Superior temporal gyrus (tissue), 1 donor: ENCODE measurements at regions not wholly inside any gene's neighbourhood (a gene's known extent, or its start where the extent isn't known, plus 50 kb on each side); places are given as distances from the start of the nearest gene placed in this dataset.
"Not testable (repeated sequence)": the region's sequence is repeated elsewhere in the genome, so short reads cannot be mapped to it uniquely, and the experiment has no call there.

ENCODE experiments used
- DNase-seq: peaks from one replicate; pipeline ENCODE4 v3.0.0-alpha.2; 2016; ENCODE audit errors: extremely low spot score

DNA sequence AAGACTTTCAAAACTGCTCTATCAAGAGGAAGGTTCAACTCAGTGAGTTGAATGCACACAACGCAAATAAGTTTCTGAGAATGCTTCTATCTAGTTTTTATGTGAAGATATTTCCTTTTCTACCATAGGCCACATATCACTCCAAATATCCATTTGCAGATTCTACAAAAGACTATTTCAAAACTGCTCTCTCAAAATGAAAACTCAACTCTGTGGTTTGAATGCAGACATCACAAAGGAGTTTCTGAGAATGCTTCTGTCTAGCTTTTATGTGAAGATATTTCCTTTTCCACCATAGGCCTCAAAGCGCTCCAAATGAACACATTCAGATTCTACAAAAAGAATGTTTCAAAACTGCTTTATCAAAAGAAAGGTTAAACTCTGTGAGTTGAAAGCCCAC is 1093.1 kb upstream of the DEFB115 start:
- not testable (repeated sequence) for DNase-seq

DNA sequence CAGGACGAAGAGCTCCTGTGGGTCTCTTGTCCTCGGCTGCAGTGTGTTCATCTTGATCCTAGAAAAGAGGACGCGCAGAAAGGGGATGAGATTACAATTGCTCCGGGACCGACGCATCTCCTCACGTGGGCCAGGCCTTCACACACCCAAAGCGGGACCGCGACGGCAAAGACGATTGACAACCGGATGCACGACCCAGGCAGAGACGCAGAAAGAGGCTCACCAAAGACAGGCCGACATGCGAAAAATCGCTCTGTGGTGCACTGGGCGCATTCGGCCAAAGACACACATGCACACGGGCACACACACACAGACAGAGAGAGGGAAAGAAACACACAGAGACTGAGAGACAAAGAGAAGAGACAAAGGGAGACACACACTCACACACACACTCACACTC is 1089.9 kb upstream of the DEFB115 start:
- DNase-seq, result no peak

GRCh38 chr20:30168025-30168799 is 1089.3 kb upstream of the DEFB115 start:
- no peak for DNase-seq

GRCh38 chr20:30168800-30169138 is 1088.7 kb upstream of the DEFB115 start:
- no peak for DNase-seq

DNA sequence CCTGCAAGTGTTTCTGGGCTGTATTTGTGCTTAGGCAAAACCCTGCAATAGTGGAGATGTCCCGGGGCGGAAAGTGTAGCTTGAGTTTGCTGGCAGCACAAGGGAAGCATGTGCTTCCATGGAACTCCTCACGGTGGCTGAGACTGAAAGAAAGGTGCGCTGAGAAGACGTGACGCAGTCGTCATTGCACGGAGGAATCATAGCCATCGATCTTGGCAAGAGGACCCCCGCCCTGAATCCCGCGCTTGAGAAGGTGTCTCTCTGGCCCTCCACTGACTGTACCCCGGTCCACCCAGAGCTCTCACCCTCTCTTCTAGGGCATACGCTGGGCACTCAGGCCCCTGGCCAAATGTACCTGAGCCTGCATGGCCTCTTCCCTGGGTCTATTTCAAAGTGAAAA is 1081.8 kb upstream of the DEFB115 start:
- no peak for DNase-seq

DNA sequence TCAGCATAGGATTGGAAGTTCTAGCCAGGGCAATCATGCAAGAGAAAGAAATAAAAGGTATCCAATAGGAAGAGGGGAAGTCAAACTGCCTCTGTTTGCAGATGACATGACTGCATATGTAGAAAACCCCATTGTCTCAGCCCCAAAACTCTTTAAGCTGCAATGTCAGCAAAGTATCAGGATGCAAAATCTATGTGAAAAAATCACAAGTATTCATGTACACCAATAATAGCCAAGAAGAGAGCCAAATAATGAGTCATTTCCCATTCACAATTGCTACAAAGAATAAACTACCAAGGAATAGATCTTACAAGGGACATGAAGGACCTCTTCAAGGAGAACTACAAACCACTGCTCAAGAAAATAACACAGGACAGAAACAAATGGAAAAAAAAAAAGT is 1074.3 kb upstream of the DEFB115 start:
- DNase-seq, result not testable (repeated sequence)

GRCh38 chr20:30191785-30192184 is 1065.7 kb upstream of the DEFB115 start:
- not testable (repeated sequence) for DNase-seq

DNA sequence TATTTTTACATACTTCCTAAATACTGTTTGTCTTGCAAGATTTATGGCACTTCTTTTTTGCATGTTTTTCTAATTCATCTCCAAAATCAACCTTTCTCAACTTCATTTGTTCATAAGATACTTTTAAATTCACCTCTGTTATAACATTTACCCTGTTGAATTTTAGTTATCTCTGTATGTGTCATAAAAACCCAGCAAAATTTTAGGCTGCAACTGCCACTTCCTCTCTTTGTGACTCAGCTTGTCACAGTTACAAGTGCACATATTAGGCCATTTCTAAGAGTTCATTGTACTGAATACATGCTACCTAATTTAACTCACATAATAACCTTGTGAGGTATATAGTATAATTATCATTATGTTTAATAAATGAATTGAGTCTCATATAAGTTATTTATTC is 1023.0 kb upstream of the DEFB115 start:
- not testable (repeated sequence) for DNase-seq

DNA sequence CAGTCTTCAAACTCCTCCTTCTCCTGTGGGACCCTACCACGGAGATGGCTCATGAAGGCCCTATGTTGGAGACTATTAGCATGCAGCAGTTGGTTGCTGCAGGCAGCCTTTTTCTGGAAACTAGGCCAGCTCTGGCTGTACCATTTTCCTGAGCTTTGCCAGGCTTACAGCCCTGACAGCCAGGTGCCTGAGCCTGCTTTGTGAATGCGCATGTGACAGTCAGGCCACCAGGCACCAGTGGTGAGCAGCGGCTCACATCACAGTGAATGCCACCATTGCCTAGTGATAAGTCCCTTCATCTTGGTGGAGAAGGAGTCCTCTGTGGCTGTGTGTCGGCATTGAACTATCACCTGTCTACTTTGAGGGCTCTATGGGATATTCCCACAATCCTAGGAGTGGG is 982.4 kb upstream of the DEFB115 start:
- DNase-seq, result not testable (repeated sequence)

GRCh38 chr20:30281584-30282197 is 975.8 kb upstream of the DEFB115 start:
- no peak for DNase-seq

GRCh38 chr20:30283476-30284280 is 973.8 kb upstream of the DEFB115 start:
- DNase-seq, result peak; percentile 70

- no peak for DNase-seq
These were observed 973.1 kb upstream of the DEFB115 start for GRCh38 chr20:30284281-30284905.

GRCh38 chr20:30285677-30286076 is 971.8 kb upstream of the DEFB115 start:
- DNase-seq, result no peak

- DNase-seq, result no peak
These were observed 971.3 kb upstream of the DEFB115 start for GRCh38 chr20:30286157-30286556.

DNA sequence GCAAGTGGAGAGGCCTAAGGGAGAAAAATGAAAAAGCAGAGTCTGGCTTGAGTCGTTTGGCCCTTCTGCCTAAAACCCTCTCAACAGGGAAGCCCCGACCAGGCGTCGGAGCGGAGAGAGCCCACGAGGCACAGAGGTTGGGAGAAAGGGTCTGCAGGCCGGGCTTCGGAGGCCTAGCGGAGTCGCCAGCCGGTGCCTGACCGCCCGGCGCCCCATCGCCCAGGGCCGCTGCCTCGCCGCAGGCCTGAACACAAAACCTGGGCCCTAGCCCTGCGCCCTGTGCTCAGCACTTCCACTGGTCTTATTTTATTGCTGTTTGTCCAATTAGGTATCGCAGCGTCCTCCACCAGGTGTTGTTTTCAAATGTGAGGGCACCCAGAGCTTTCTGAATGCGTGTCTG is 970.0 kb upstream of the DEFB115 start:
- not testable (repeated sequence) for DNase-seq

GRCh38 chr20:30288346-30288745 is 969.1 kb upstream of the DEFB115 start:
- DNase-seq, result no peak

- not testable (repeated sequence) for DNase-seq
These were observed 968.4 kb upstream of the DEFB115 start for GRCh38 chr20:30289049-30289448.

DNA sequence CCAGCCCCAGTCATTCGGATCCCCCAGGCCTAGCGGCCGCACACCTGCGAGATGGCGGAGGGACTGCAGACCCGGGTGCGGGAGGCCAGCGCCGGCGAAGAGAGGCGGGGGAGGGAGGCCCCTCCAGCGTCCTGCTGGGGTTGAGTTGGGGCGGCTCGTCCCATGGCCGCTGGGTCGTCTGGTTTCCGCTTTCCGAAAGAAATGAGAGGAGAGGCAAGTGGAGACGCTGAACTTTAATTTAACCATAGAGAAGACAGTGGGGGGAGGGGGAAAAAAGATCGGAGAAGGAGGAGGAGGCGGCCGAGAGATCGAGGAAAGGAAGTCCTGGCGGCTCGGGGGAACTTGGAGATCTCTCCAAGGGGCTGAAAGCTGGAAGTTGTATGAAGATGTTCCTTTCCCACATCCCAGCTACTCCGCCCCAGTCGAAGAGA is 967.7 kb upstream of the DEFB115 start:
- DNase-seq, result not testable (repeated sequence)

DNA sequence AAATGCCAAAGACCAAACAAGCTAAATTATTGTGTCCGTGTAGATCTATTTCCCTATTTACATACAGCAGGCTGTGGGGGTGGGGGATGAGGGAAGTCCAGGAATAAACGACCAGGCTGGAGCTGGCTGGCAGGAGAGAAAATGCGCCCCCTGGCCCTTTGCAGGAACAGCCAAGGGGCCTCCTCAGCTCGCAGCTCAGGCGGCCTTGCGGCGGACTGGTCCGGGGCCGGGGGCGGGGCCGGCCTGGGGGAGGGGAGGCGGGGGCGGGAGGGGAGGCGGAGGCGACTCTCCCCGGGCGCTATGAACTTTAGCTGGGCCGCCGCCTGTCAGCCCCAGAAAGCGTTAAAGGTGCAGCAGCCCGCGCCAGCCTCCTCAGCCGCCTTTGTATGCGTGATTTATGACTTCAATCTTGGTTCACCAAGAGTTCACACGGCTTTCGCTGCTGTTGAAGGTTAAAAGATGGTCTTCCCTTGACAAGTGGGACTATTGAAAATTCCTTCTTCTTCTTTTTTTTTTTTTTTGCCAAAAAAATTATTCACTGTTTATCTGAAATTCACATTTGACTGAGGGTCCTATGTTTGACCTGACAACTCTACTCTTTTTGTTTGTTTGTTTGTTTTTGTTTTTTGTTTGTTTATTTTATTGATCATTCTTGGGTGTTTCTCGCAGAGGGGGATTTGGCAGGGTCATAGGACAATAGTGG is 967.0 kb upstream of the DEFB115 start:
- DNase-seq, result not testable (repeated sequence)

DNA sequence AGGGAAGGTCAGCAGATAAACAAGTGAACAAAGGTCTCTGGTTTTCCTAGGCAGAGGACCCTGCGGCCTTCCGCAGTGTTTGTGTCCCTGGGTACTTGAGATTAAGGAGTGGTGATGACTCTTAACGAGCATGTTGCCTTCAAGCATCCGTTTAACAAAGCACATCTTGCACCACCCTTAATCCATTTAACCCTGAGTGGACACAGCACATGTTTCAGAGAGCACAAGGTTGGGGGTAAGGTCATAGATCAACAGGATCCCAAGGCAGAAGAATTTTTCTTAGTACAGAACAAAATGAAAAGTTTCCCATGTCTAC is 966.4 kb upstream of the DEFB115 start:
- not testable (repeated sequence) for DNase-seq

DNA sequence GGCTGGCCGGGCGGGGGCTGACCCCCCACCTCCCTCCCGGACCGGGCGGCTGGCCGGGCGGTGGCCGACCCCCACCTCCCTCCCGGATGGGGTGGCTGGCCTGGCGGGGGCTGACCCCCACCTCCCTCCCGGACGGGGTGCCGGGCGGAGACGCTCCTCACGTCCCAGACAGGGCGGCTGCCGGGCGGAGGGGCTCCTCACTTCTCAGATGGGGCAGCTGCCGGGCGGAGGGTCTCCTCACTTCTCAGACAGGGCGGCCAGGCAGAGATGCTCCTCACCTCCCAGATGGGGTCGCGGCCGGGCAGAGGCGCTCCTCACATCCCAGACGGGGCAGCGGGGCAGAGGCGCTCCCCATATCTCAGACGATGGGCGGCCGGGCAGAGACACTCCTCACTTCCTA is 965.8 kb upstream of the DEFB115 start:
- DNase-seq, result not testable (repeated sequence)

GRCh38 chr20:30295396-30295795 is 962.1 kb upstream of the DEFB115 start:
- not testable (repeated sequence) for DNase-seq
